SK-N-SH (cell line): ENCODE measurements at regions not wholly inside any gene's neighbourhood (a gene's known extent, or its start where the extent isn't known, plus 50 kb on each side); places are given as distances from the start of the nearest gene placed in this dataset.

Experiments used
- EP300 ChIP-seq, 2 experiments: IDR thresholded peaks; 2 replicates each; pipeline versions ENCODE4 v1.4.0 to v1.6.1; 2012; ENCODE audit warnings: borderline replicate concordance in 1 of 2, low read depth in 1 of 2, low read length in 1 of 2
- EZH2phosphoT487 ChIP-seq: fragments of 200-600 bp; sonication (generic); IDR thresholded peaks from 2 replicates; pipeline ENCODE4 v1.6.1; 2017; ENCODE audit warnings: low read depth, mixed run types, mild to moderate bottlenecking, antibody characterized with exemption, moderate library complexity, borderline replicate concordance
- FOXM1 ChIP-seq: IDR thresholded peaks from 2 replicates; pipeline ENCODE4 v1.4.0; 2012; ENCODE audit warnings: low read depth, mild to moderate bottlenecking
- JUND ChIP-seq: IDR thresholded peaks from 2 replicates; pipeline ENCODE4 v1.4.0; 2012
- MXI1 ChIP-seq: IDR thresholded peaks from 2 replicates; pipeline ENCODE4 v1.6.1; 2012; ENCODE audit warnings: mild to moderate bottlenecking, low read depth, low read length, improper control_type of control experiment
- NRF1 ChIP-seq: IDR thresholded peaks from 2 replicates; pipeline ENCODE4 v1.6.1; 2012; ENCODE audit warnings: low read depth, mild to moderate bottlenecking, low read length
- POLR2AphosphoS5 ChIP-seq: IDR thresholded peaks from 2 replicates; pipeline ENCODE4 v1.6.1; 2012; ENCODE audit warnings: low read depth, low read length
- RCOR1 ChIP-seq: fragments of 150-350 bp; IDR thresholded peaks from 2 replicates; pipeline ENCODE4 v1.6.1; 2017; ENCODE audit warnings: antibody characterized with exemption, low read length
- SMC3 ChIP-seq: IDR thresholded peaks from 2 replicates; pipeline ENCODE4 v1.6.1; 2012; ENCODE audit warnings: low read depth, low read length, improper control_type of control experiment
- YY1 ChIP-seq: IDR thresholded peaks from 2 replicates; pipeline ENCODE4 v1.4.0; 2012; ENCODE audit warnings: low read depth, mild to moderate bottlenecking
- TF ChIP-seq, protein P1 (sequence below): fragments of 200-600 bp; sonication (generic); IDR thresholded peaks from 2 replicates; pipeline ENCODE4 v1.6.1; 2017; ENCODE audit warnings: antibody characterized with exemption, mild to moderate bottlenecking, moderate library complexity

DNA sequence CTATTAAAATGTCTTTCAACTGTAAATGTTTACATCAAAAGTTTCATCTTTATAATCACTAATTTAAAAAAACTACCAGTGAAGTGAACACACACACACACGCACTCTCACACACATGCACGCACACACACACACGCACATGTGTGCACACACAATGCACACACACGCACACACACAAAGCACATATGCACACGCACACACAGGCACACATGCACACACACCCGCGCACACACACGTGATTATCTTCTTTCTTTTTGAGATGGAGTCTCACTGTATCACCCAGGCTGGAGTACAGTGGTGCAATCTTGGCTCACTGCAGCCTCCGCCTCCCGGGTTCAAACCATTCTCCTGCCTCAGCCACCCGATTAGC is 80.0 kb upstream of the FRMD1 start:
- TF ChIP-seq POLR2AphosphoS5 (no peak), YY1 (no peak), EP300 (IDR thresholded peaks at IDR 0.05; ENCODE audit: borderline replicate concordance in 1 of 2, low read depth in 1 of 2, low read length in 1 of 2) (no peak), JUND (no peak), EZH2phosphoT487 (no peak), RCOR1 (no peak), NRF1 (no peak), SMC3 (no peak), FOXM1 (no peak), MXI1 (no peak)
- TF ChIP-seq, protein P1, sequence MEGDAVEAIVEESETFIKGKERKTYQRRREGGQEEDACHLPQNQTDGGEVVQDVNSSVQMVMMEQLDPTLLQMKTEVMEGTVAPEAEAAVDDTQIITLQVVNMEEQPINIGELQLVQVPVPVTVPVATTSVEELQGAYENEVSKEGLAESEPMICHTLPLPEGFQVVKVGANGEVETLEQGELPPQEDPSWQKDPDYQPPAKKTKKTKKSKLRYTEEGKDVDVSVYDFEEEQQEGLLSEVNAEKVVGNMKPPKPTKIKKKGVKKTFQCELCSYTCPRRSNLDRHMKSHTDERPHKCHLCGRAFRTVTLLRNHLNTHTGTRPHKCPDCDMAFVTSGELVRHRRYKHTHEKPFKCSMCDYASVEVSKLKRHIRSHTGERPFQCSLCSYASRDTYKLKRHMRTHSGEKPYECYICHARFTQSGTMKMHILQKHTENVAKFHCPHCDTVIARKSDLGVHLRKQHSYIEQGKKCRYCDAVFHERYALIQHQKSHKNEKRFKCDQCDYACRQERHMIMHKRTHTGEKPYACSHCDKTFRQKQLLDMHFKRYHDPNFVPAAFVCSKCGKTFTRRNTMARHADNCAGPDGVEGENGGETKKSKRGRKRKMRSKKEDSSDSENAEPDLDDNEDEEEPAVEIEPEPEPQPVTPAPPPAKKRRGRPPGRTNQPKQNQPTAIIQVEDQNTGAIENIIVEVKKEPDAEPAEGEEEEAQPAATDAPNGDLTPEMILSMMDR, result no peak
